ENCODE measurements at regions not wholly inside any gene's neighbourhood (a gene's known extent, or its start where the extent isn't known, plus 50 kb on each side); places are given as distances from the start of the nearest gene placed in this dataset.
"Not testable (repeated sequence)": the region's sequence is repeated elsewhere in the genome, so short reads cannot be mapped to it uniquely, and the experiment has no call there.

DNA sequence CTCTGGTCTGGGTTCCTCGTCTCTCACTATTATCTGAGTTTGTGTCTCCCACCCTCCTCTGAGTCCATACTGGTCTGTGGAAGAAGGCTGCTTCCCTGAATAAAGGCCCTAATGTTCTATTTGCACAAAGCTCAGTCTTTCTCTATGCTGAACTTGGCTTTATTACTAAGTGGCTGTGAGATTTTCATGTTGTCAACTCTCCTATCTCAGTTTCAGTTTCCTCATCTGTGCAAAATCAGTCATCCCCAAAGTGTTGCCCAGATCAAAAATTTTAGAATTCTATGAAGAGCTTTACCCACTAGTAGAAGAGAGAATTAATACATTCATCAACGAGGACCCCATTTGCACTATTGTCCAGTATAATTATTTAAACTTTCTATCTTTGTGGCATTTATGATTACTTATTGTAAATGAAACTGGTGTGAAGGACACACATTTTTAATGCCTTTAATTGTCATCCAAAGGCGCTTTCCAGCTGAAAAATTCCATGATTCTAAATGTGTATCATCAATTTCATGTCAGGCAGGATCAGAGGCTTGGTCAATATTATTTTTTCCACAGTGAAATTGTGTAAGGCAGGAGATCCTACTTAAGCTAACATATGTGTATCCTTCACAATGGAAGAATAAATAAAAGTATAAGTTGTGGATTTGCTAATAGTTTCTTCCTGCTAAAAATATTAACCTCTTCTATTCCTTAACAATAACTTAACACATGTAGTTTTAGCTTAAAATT, 79.1 kb upstream of the EEA1 start:
- Histone ChIP-seq H3K4me3 (no peak overlapping the region), H3K27me3 (no peaks in the 10 kb centered on the region), H3K4me1 (peaks cover 0 to 1% of the 10 kb centered on the region in 2 donors), H3K27ac (no peak overlapping the region), H3K36me3 (no peaks in the 10 kb centered on the region), H3K9me3 (no peaks in the 10 kb centered on the region)
- no peak for DNase-seq (ENCODE audit: low spot score in 2 of 2)
- TF ChIP-seq, protein P1, sequence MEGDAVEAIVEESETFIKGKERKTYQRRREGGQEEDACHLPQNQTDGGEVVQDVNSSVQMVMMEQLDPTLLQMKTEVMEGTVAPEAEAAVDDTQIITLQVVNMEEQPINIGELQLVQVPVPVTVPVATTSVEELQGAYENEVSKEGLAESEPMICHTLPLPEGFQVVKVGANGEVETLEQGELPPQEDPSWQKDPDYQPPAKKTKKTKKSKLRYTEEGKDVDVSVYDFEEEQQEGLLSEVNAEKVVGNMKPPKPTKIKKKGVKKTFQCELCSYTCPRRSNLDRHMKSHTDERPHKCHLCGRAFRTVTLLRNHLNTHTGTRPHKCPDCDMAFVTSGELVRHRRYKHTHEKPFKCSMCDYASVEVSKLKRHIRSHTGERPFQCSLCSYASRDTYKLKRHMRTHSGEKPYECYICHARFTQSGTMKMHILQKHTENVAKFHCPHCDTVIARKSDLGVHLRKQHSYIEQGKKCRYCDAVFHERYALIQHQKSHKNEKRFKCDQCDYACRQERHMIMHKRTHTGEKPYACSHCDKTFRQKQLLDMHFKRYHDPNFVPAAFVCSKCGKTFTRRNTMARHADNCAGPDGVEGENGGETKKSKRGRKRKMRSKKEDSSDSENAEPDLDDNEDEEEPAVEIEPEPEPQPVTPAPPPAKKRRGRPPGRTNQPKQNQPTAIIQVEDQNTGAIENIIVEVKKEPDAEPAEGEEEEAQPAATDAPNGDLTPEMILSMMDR (IDR thresholded peaks at IDR 0.05), result no peak
- intact Hi-C loops (cut with DNase I), result no loop called here

DNA sequence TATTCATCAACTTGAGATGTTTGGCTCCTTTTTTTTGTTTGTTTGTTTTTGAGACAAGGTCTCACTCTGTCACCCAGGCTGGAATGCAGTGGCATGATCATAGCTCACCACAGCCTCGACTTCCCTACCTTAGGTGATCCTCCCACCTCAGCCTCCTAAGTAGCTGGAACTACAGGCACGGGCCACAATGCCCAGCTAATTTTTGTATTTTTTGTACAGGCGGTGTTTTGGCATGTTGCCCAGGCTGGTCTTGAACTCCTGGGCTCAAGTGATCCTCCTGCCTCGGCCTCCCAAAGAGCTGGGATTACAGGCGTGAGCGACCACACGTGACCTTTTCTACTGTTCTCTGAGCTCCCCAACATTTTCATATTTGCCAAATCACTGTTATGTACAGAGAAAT, 79.8 kb upstream of the EEA1 start:
- H3K4me3 ChIP-seq; H3K27ac ChIP-seq; H3K4me1 ChIP-seq; H3K9me3 ChIP-seq; DNase-seq (ENCODE audit: low spot score in 2 of 2); H3K36me3 ChIP-seq; H3K27me3 ChIP-seq; intact Hi-C loops (cut with DNase I): not testable (repeated sequence)

DNA sequence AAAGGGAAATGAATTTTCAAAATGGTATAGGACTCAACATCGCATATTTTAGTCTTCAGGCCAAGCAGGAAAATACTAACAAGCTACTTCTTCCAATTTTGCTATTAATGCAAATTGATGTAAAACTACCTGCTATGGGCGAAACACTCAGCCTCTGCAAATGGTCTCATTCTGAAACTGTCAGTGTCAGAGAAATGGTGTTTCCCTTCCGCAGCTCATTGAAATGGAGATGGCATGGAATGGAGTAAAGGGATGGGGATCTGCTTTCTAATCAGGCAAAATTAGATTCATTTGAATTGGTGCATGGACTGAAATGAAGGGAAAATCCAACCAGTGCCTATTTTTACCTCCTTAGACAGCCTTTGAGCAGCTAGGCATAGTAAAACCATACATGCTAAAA, 80.4 kb upstream of the EEA1 start:
- H3K9me3 ChIP-seq, result no peaks in the 10 kb centered on the region
- no peaks in the 10 kb centered on the region for H3K27me3 ChIP-seq
- no peaks in the 10 kb centered on the region for H3K4me1 ChIP-seq
- H3K4me3 ChIP-seq, result no peak overlapping the region
- DNase-seq (ENCODE audit: low spot score in 2 of 2), result no peak
- TF ChIP-seq, protein P1 (IDR thresholded peaks at IDR 0.05), result no peak
- H3K27ac ChIP-seq, result no peak overlapping the region
- no peaks in the 10 kb centered on the region for H3K36me3 ChIP-seq
- intact Hi-C loops (cut with DNase I), result no loop called here

DNA sequence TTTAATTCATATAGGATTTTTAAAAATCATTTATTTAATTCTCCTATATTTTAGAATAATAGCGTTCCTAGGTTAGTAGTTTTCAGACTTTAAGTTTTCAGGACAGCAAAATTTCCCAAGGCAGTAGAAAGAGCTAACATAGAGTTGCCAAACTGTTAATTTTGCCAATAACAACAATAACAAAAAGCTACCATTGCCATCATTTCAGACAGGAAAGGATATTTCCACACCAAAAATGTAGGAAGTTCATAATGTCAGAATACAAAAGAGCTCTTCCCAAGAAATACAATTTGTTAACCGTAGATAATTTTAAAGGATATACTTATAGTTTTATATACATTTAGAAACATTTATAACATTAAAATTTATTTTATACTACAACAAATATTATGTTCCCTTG, 81.4 kb upstream of the EEA1 start:
- Histone ChIP-seq H3K4me3 (no peak overlapping the region), H3K36me3 (no peaks in the 10 kb centered on the region), H3K4me1 (no peaks in the 10 kb centered on the region), H3K9me3 (no peaks in the 10 kb centered on the region), H3K27me3 (no peaks in the 10 kb centered on the region), H3K27ac (no peak overlapping the region)
- TF ChIP-seq, protein P1 (IDR thresholded peaks at IDR 0.05), result no peak
- intact Hi-C loops (cut with DNase I), result no loop called here
- DNase-seq (ENCODE audit: low spot score in 2 of 2), result no peak

DNA sequence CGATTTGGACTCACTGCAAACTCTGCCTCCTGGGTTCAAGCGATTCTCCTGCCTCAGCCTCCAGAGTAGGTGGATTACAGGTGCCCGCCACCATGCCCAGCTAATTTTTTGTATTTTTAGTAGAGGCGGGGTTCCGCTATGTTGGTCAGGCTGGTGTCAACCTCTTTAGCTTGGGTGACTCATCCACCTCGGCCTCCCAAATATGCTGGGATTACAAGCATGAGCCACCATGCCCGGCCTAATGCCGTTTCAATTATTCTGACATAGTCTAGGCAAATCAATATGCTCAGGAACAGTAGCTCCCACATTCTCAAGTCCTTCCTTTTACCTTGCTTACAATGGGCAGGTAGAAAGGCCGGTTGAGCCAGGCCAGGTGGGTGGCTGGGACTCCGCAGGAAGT, 82.0 kb upstream of the EEA1 start:
- Histone ChIP-seq H3K36me3 (no peaks in the 10 kb centered on the region), H3K27me3 (no peaks in the 10 kb centered on the region), H3K4me3 (no peak overlapping the region), H3K4me1 (no peaks in the 10 kb centered on the region), H3K9me3 (no peaks in the 10 kb centered on the region), H3K27ac (no peak overlapping the region)
- DNase-seq (ENCODE audit: low spot score in 2 of 2), result no peak
- intact Hi-C loops (cut with DNase I), result no loop called here
- TF ChIP-seq, protein P1 (IDR thresholded peaks at IDR 0.05), result no peak

DNA sequence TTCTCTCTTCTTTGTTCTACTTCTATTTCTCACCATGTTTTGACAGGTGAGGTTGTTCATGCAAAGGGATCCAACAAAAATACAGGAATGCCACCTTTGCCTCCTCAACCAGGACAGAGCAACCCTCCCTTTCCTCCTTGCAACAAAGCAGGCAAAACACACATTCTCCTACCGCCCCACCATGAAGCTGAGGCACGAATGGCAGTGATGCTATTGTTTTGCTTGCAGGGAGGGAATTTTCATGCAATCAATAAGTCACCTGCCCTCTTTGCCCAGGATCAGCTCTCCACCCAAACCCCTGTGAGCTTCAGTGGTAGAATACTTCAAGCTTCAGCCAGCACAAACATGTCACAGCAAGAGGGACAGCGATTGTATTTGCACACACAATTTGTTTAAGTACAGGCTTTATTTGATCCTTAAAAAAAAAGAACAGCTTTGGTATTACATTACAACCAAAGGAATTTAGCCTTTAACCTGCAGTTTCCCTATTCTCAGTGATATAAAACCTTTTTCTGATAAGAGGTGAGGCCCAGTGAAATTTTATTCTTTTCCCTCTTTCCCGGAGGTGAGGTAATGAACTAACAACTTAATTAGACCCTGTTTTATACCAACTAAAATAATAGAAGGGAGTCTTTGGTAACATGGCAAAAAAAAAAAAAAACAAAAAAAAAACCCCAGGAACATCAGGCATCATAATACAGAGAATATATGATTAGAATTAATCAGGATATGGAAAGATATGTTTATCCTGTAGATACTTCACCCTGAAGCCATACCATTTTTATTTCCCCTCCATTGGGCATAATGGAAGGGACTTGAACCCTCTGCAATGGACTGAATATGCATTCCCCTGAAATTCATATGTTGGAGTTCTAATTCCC, 87.0 kb upstream of the EEA1 start:
- TF ChIP-seq, protein P1 (IDR thresholded peaks at IDR 0.05), result no peak
- DNase-seq (ENCODE audit: low spot score in 2 of 2), result no peak
- Histone ChIP-seq H3K27ac (no peak overlapping the region), H3K4me1 (no peaks in the 10 kb centered on the region), H3K9me3 (no peaks in the 10 kb centered on the region), H3K36me3 (no peaks in the 10 kb centered on the region), H3K4me3 (no peak overlapping the region), H3K27me3 (no peaks in the 10 kb centered on the region)
- intact Hi-C loops (cut with DNase I), result no loop called here
